ENCODE measurements at regions not wholly inside any gene's neighbourhood (a gene's known extent, or its start where the extent isn't known, plus 50 kb on each side); places are given as distances from the start of the nearest gene placed in this dataset.

- DNase-seq (ENCODE audit: low spot score) (no peak), ATAC-seq (ENCODE audit: low FRiP score) (no peak)
- TF ChIP-seq, protein P1, sequence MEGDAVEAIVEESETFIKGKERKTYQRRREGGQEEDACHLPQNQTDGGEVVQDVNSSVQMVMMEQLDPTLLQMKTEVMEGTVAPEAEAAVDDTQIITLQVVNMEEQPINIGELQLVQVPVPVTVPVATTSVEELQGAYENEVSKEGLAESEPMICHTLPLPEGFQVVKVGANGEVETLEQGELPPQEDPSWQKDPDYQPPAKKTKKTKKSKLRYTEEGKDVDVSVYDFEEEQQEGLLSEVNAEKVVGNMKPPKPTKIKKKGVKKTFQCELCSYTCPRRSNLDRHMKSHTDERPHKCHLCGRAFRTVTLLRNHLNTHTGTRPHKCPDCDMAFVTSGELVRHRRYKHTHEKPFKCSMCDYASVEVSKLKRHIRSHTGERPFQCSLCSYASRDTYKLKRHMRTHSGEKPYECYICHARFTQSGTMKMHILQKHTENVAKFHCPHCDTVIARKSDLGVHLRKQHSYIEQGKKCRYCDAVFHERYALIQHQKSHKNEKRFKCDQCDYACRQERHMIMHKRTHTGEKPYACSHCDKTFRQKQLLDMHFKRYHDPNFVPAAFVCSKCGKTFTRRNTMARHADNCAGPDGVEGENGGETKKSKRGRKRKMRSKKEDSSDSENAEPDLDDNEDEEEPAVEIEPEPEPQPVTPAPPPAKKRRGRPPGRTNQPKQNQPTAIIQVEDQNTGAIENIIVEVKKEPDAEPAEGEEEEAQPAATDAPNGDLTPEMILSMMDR (IDR thresholded peaks at IDR 0.05), result no peak
Measured at GRCh38 chr12:25327321-25327720, 76.6 kb upstream of the KRAS start.

DNA sequence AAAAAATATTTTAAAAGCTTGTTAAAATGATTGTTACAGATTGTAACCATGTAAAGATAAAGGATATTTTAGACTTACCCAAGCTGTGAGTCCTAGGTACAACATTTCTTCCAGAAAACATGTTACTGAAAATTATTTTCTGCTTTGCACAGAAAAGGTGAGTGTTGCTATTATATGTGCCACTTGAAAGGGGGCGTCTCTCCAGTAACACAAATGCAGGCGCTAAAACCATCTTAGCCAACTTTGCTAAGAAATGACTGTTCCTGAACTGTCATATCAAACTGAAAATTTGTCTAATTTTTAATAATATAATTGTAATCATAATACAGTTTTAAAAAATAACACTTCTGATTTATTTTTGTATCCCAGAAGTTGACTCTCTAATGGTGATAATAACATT is 75.6 kb upstream of the KRAS start:
- ATAC-seq (ENCODE audit: low FRiP score) (no peak), DNase-seq (ENCODE audit: low spot score) (no peak)
- TF ChIP-seq, protein P1 (IDR thresholded peaks at IDR 0.05), result no peak

- no peak for DNase-seq (ENCODE audit: low spot score)
Measured at GRCh38 chr12:25324861-25325260, 74.1 kb upstream of the KRAS start.

GRCh38 chr12:25323581-25323982 is 72.9 kb upstream of the KRAS start:
- ATAC-seq (ENCODE audit: low FRiP score) (no peak), DNase-seq (ENCODE audit: low spot score) (no peak)
- TF ChIP-seq, protein P1 (IDR thresholded peaks at IDR 0.05), result no peak

More at GRCh38 chr12:25324861-25325260, 74.1 kb upstream of the KRAS start:
- ATAC-seq (ENCODE audit: low FRiP score), result no peak
- TF ChIP-seq, protein P1 (IDR thresholded peaks at IDR 0.05), result no peak

- no peak for ATAC-seq (ENCODE audit: low FRiP score)
- DNase-seq (ENCODE audit: low spot score), result no peak
- TF ChIP-seq, protein P1 (IDR thresholded peaks at IDR 0.05), result no peak
Measured at GRCh38 chr12:25322918-25323531, 72.3 kb upstream of the KRAS start.

DNA sequence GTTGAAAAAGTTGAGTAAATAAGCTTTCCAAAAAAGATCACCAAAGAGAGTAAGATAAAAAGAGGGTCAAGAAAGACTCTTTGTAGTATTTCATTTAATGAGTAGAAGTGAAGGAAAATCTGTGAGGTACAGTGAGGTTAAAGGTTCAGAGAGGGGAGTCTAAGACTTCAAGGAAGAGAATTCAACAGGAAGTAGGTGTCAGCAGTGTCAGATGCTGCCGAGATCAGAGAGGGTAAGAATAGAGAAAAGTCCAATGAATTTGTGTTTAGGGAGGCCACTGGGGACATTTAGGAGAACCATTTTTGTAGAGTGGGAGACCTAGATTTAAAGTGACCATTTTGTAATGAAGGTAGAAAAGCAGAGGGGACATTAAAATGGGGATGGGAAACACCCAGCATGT is 71.6 kb upstream of the KRAS start:
- TF ChIP-seq, protein P1 (IDR thresholded peaks at IDR 0.05), result no peak
- ATAC-seq (ENCODE audit: low FRiP score), result no peak
- DNase-seq (ENCODE audit: low spot score), result no peak

DNA sequence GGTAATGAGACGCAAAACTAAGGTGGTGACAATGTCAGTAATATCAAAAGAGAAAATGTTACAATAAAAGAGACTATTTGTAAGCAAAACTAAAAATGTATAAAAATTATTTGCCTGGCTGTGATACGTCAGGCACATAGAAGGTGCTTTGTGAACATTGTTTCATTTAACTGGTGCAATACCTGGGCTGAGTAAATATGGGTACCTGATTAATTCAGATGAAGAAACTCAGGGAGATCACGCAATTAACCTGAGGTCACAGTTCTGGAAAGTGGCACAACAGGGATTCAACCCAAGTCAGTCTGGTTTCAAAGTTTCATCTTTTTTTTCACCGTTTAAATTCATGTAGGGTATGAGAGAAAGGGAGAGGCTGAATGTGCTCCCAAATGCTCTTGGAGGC is 71.0 kb upstream of the KRAS start:
- TF ChIP-seq, protein P1 (IDR thresholded peaks at IDR 0.05), result no peak
- ATAC-seq (ENCODE audit: low FRiP score), result no peak
- DNase-seq (ENCODE audit: low spot score), result no peak
